Cardiac muscle cell (in vitro differentiated cells and primary cell): ENCODE measurements at regions not wholly inside any gene's neighbourhood (a gene's known extent, or its start where the extent isn't known, plus 50 kb on each side); places are given as distances from the start of the nearest gene placed in this dataset.

ENCODE experiments used
- DNase-seq, 2 donors: peaks; one replicate each; pipeline versions ENCODE4 v3.0.0 to v3.0.0-alpha.2; 2010 to 2017; ENCODE audit warnings: low read depth in 1 of 2, low spot score in 1 of 2
- H3K27ac ChIP-seq: fragments of 200-600 bp; sonication (generic); 2 replicates; pipeline ENCODE4 v1.5.1; 2016
- H3K27me3 ChIP-seq: fragments of 200-600 bp; sonication (generic); 2 replicates; pipeline ENCODE4 v1.6.0; 2016; ENCODE audit warnings: control low read depth
- H3K36me3 ChIP-seq: fragments of 200-600 bp; sonication (generic); 2 replicates; pipeline ENCODE4 v1.5.1; 2016; ENCODE audit warnings: control low read depth
- H3K4me1 ChIP-seq: fragments of 200-600 bp; sonication (generic); 2 replicates; pipeline ENCODE4 v1.8.1; 2017; ENCODE audit warnings: low read depth, mild to moderate bottlenecking, mixed run types
- H3K4me3 ChIP-seq: fragments of 200-600 bp; sonication (generic); 2 replicates; pipeline ENCODE4 v1.5.1; 2016; ENCODE audit warnings: mild to moderate bottlenecking
- H3K9me3 ChIP-seq: fragments of 200-600 bp; sonication (generic); 2 replicates; pipeline ENCODE4 v1.5.1; 2017; ENCODE audit warnings: low read depth, mild to moderate bottlenecking, control low read depth
- TF ChIP-seq, protein P1 (sequence below): IDR thresholded peaks from 2 replicates; pipeline ENCODE4 v1.5.1; 2012; ENCODE audit warnings: low read depth, mild to moderate bottlenecking, low read length

DNA sequence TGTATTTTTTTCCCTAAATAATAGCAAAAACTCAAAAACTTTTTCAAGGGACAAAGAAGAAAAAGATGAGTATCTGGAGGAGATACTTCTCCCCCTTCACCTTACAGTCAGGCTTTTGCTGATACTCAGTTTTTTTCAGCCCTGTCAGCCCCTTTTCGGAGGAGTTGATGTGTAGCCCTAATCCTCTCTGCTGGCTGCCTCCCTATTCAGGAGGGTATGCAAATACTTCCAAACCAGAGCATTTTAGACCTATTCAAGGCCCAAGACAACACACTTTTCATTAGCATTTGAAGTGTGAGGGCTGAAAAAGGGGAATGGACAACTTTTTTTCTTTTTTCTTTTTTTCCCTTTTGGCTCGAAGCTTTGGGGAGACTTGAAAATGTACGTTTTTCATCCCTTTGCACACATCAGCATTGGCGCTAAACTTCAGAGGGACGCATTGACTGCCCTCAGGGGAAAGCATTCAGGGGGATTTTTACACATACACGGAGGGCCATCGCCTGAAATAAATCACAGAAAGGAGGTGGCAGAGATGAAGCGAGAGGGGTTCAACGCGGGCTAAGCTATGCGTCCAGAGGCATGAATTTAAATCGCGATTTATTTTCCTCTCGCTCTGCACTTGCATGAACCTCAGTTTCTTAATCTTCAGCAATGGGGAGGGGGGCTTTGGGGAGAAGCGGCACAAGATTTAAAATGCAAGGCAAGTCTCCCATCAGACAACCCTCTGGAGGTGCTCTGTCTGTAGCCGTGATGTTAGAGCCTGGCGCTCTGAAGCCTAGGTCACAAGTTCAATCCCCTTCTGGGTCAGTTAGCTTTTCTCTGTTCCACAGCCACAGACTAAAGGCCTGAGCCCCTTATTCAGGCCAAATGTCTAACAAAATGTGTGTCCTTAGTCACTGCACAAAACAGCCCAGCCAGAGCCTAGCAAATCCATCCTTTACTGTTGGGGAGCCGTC, 86.3 kb downstream of the ASCL1 start:
- TF ChIP-seq, protein P1, sequence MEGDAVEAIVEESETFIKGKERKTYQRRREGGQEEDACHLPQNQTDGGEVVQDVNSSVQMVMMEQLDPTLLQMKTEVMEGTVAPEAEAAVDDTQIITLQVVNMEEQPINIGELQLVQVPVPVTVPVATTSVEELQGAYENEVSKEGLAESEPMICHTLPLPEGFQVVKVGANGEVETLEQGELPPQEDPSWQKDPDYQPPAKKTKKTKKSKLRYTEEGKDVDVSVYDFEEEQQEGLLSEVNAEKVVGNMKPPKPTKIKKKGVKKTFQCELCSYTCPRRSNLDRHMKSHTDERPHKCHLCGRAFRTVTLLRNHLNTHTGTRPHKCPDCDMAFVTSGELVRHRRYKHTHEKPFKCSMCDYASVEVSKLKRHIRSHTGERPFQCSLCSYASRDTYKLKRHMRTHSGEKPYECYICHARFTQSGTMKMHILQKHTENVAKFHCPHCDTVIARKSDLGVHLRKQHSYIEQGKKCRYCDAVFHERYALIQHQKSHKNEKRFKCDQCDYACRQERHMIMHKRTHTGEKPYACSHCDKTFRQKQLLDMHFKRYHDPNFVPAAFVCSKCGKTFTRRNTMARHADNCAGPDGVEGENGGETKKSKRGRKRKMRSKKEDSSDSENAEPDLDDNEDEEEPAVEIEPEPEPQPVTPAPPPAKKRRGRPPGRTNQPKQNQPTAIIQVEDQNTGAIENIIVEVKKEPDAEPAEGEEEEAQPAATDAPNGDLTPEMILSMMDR, result no peak
- Histone ChIP-seq H3K27me3 (peaks cover 6% of the 10 kb centered on the region), H3K9me3 (no peaks in the 10 kb centered on the region), H3K27ac (no peak overlapping the region), H3K4me3 (no peak overlapping the region), H3K36me3 (no peaks in the 10 kb centered on the region), H3K4me1 (no peaks in the 10 kb centered on the region)
- no peak for DNase-seq

DNA sequence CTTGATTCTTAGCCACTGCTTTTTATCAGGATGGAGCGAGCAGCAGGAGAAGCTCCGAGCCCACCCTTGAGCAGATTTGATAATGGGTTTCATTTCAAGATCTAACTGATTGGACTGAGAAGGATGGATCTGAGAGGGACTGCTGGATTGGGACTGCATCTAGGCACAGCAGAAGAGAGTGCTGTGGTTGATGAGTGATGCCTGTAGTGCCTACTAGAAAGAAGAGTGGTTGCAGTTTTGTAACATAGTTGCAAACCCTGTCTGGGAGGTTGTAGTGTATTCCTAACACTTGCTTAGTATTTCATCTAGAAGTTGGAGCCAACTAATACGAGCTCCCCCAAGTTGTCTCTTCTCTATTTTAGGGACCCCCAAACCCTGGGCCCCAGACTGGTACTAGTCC, 88.7 kb downstream of the ASCL1 start:
- DNase-seq, result no peak
- TF ChIP-seq, protein P1, result no peak
- Histone ChIP-seq H3K4me1 (no peaks in the 10 kb centered on the region), H3K36me3 (no peaks in the 10 kb centered on the region), H3K27ac (no peak overlapping the region), H3K4me3 (no peak overlapping the region), H3K9me3 (no peaks in the 10 kb centered on the region), H3K27me3 (peaks cover 3% of the 10 kb centered on the region)

DNA sequence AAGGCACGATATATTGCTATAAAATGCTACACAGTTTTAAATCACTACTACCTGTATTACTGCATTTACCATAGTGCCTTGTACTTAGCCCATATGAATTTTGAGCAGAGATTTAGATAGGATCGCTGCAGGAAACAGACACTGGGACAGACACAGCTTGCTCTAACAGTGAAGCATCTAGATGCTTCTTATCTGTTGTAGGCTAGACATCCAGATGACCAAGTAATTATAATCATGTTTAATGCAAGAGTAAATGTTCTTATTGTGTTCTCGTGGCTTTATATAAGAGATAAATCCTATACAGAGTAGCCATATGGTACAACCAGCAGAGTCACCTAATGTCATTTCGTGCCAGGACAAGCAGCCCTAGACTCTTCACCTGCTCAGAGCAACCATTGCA, 92.8 kb downstream of the ASCL1 start:
- H3K36me3 ChIP-seq, result no peaks in the 10 kb centered on the region
- no peaks in the 10 kb centered on the region for H3K4me1 ChIP-seq
- H3K27me3 ChIP-seq, result no peaks in the 10 kb centered on the region
- H3K4me3 ChIP-seq, result no peak overlapping the region
- TF ChIP-seq, protein P1, result no peak
- no peak overlapping the region for H3K27ac ChIP-seq
- DNase-seq, result no peak
- H3K9me3 ChIP-seq, result no peaks in the 10 kb centered on the region

- Histone ChIP-seq H3K27ac (no peak overlapping the region), H3K4me3 (no peak overlapping the region), H3K4me1 (no peaks in the 10 kb centered on the region), H3K27me3 (no peaks in the 10 kb centered on the region), H3K36me3 (no peaks in the 10 kb centered on the region), H3K9me3 (no peaks in the 10 kb centered on the region)
- no peak for DNase-seq
- TF ChIP-seq, protein P1, result no peak
These were observed 95.6 kb downstream of the ASCL1 start for GRCh38 chr12:103053089-103053488.

DNA sequence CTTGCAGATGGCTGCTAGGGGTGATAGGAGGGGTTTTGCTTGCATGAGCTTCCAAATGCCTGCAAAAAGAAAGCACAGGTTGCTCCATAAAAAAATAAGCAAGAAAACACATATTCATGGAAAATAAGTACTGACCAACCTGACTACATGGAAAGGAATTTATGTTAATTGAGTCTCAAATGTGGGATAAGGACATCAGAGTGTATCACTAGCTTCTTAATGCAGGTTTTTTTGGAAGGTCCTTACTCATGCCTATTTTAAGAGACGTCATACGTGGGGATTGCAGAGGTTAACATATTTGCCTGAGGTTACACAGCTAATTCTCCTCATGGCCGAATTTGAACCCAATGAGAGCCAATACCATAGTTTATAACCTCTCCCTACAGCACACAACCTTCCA, 116.2 kb downstream of the ASCL1 start:
- Histone ChIP-seq H3K27me3 (no peaks in the 10 kb centered on the region), H3K27ac (no peak overlapping the region), H3K9me3 (no peaks in the 10 kb centered on the region), H3K4me1 (no peaks in the 10 kb centered on the region), H3K36me3 (no peaks in the 10 kb centered on the region), H3K4me3 (no peak overlapping the region)
- TF ChIP-seq, protein P1, result no peak
- DNase-seq, result no peak
